Astrocyte (in vitro differentiated cells and primary cell): ENCODE measurements at regions not wholly inside any gene's neighbourhood (a gene's known extent, or its start where the extent isn't known, plus 50 kb on each side); places are given as distances from the start of the nearest gene placed in this dataset.

ENCODE experiments used
- EZH2 ChIP-seq: IDR thresholded peaks from 2 replicates; pipeline ENCODE4 v1.6.1; 2012; ENCODE audit warnings: mild to moderate bottlenecking, low read length, inconsistent platforms; ENCODE audit not compliant: insufficient read depth
- TF ChIP-seq, protein P1 (sequence below): IDR thresholded peaks from 2 replicates; pipeline ENCODE4 v1.5.1; 2011; ENCODE audit warnings: low read depth, mild to moderate bottlenecking, inconsistent platforms, low read length, moderate library complexity; ENCODE audit not compliant: insufficient read depth

DNA sequence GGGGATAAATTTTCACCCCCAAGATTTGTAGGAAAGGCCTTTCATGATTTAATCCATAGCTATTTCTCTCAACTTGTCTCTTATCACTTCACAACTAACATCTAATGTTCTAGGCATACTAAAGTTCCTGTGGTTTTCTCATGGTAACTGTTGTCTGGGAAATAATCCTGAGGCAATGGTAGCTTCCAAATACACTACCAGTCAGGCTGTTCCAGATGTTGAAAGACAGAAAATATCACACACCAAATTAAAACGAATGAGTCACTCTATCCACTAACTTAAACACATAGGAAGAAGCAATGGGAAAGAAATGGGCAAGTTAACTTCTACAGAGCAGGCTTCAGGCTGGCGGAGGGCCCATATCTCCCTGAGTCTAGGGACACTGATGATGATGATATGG, 77.7 kb upstream of the MYO16 start:
- TF ChIP-seq, protein P1, sequence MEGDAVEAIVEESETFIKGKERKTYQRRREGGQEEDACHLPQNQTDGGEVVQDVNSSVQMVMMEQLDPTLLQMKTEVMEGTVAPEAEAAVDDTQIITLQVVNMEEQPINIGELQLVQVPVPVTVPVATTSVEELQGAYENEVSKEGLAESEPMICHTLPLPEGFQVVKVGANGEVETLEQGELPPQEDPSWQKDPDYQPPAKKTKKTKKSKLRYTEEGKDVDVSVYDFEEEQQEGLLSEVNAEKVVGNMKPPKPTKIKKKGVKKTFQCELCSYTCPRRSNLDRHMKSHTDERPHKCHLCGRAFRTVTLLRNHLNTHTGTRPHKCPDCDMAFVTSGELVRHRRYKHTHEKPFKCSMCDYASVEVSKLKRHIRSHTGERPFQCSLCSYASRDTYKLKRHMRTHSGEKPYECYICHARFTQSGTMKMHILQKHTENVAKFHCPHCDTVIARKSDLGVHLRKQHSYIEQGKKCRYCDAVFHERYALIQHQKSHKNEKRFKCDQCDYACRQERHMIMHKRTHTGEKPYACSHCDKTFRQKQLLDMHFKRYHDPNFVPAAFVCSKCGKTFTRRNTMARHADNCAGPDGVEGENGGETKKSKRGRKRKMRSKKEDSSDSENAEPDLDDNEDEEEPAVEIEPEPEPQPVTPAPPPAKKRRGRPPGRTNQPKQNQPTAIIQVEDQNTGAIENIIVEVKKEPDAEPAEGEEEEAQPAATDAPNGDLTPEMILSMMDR: no peak
- TF ChIP-seq EZH2: no peak
